ENCODE measurements at regions not wholly inside any gene's neighbourhood (a gene's known extent, or its start where the extent isn't known, plus 50 kb on each side); places are given as distances from the start of the nearest gene placed in this dataset.

GRCh38 chrX:121570072-121570841 lies 522.8 kb downstream of the GLUD2 start:
- peak; percentile 77 for ATAC-seq
- Histone ChIP-seq H3K4me1 (ENCODE audit: control insufficient read depth, insufficient read depth, low read length) (peaks cover 4% of the 10 kb centered on the region; the same call in 1 of the 2 replicates), H3K27ac (ENCODE audit: control insufficient read depth, insufficient read depth) (no peak overlapping the region), H3K9ac (ENCODE audit: control insufficient read depth, insufficient read depth, low read length) (no peak overlapping the region), H3K9me3 (replicated peaks; ENCODE audit: control insufficient read depth, insufficient read depth, low read length) (no peaks in the 10 kb centered on the region; the same call in 2 of the 3 replicates), H3K4me3 (no peak overlapping the region), H2AFZ (ENCODE audit: control insufficient read depth, low read depth, low read length) (no peak overlapping the region), H3K4me2 (ENCODE audit: control insufficient read depth, insufficient read depth) (no peak overlapping the region), H3K27me3 (replicated peaks in 1 of 2; ENCODE audit: control insufficient read depth in 2 of 2, insufficient read depth in 2 of 2, low read length in 1 of 2) (no peaks in the 10 kb centered on the region), H3K36me3 (ENCODE audit: control insufficient read depth in 2 of 2, insufficient read depth in 2 of 2, low read length in 1 of 2) (no peaks in the 10 kb centered on the region), H3K79me2 (ENCODE audit: control insufficient read depth, insufficient read depth, low read length) (no peaks in the 10 kb centered on the region), H4K20me1 (ENCODE audit: control insufficient read depth, insufficient read depth) (no peaks in the 10 kb centered on the region)
- TF ChIP-seq IKZF1 (conservative IDR thresholded peaks at IDR 0.05) = peak; percentile 21; the same call in 1 of the 2 replicates
- 0 out of 2 replicates have a peak, but pooled peaks have one; percentile 17 for TF ChIP-seq TCF12 (IDR thresholded peaks at IDR 0.05; ENCODE audit: low read depth, low read length)
- no peak for TF ChIP-seq MYC (IDR thresholded peaks at IDR 0.05; ENCODE audit: insufficient read depth, insufficient read length, insufficient replicate concordance, low read length, severe bottlenecking)
- no peak for TF ChIP-seq SRF (IDR thresholded peaks at IDR 0.05; ENCODE audit: low read depth in 2 of 2, low read length in 2 of 2)
- no peak for TF ChIP-seq CBFB (IDR thresholded peaks at IDR 0.05; ENCODE audit: low read depth)
- TF ChIP-seq SP1 (IDR thresholded peaks at IDR 0.05; ENCODE audit: low read depth, low read length) = no peak
- 0 out of 2 replicates have a peak, but pooled peaks have one; percentile 25 for TF ChIP-seq EED (IDR thresholded peaks at IDR 0.05; ENCODE audit: low read depth)
- TF ChIP-seq BHLHE40 (IDR thresholded peaks at IDR 0.05; ENCODE audit: borderline replicate concordance in 1 of 2, low read depth in 2 of 2, low read length in 1 of 2) = peak; percentile 73 to 82; a peak in 3 of 4 replicates
- TF ChIP-seq MEF2A (IDR thresholded peaks at IDR 0.05; ENCODE audit: insufficient read depth, low read depth, low read length) = no peak
- TF ChIP-seq JUNB (IDR thresholded peaks at IDR 0.05) = peak; percentile 65
- peak; percentile 78; the same call in 1 of the 2 replicates for TF ChIP-seq IRF4 (IDR thresholded peaks at IDR 0.05; ENCODE audit: low read depth, low read length)
- no peak for TF ChIP-seq POLR2A (IDR thresholded peaks at IDR 0.05; ENCODE audit: low read depth, low read length)
- in situ Hi-C loops (cut with MboI) = no loop called here
- BruUV-seq (replicated peaks) = no TSS peak
- POLR2A ChIA-PET = no interaction called here
- intact Hi-C loops (cut with micrococcal nuclease; ENCODE audit: unreplicated experiment) = no loop called here
- CTCF ChIA-PET = interaction anchor here (1.0 to 1.5 kb wide), 3 partner anchors 262 to 780 kb away, joined by 3 to 5 read pairs (median 3); no protein-coding TSS in a partner anchor
- SMC1A ChIA-PET (ENCODE audit: uncharacterized antibody, unreplicated experiment) = interaction anchor here (0.6 to 2.6 kb wide), 3 partner anchors 13 to 841 kb away, joined by 4 to 19 read pairs (median 6); no protein-coding TSS in a partner anchor
- DNase-seq (ENCODE audit: low read depth, low spot score) = no peak
- no peak for FAIRE-seq
- RAD21 ChIA-PET (ENCODE audit: unreplicated experiment) = no interaction called here
- 18% methylated on average over 4 of the region's 4 CpGs for WGBS (ENCODE audit: insufficient coverage, insufficient replicate concordance, low lambda C conversion rate, missing lambda C conversion rate)

Data from GM12878 (cell line).